ENCODE measurements at regions not wholly inside any gene's neighbourhood (a gene's known extent, or its start where the extent isn't known, plus 50 kb on each side); places are given as distances from the start of the nearest gene placed in this dataset.

DNA sequence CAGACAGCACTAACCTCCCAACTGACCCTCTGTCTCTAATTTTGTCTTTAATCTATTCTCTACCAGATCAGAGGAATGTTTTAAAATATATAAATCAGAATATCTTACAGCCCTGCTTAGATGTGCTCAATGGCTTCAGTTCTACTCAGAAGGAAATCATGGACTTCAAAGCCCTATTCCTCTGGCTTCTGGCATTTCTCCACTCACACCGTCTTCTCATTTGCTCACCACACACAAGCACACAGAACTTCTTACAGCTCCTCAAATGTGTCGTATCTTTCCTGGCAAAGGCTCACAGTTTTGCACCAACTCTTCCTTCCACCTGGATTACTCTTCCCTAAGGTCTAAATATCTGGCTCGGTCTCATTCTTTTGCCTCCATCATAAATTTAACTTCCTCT, 71.6 kb upstream of the NUDT7 start:
- Histone ChIP-seq H3K9ac (replicated peaks; ENCODE audit: extremely low read depth, insufficient read depth, low read length) (no peak overlapping the region), H3K9me3 (replicated peaks; ENCODE audit: control insufficient read depth, insufficient read depth, low read length) (no peaks in the 10 kb centered on the region), H3K36me3 (ENCODE audit: control insufficient read depth in 2 of 2, extremely low read depth in 1 of 2, insufficient read depth in 2 of 2, low read length in 2 of 2) (no peaks in the 10 kb centered on the region), H4K20me1 (replicated peaks; ENCODE audit: control insufficient read depth, extremely low read depth, insufficient read depth, low read length) (no peaks in the 10 kb centered on the region), H3K27ac (ENCODE audit: insufficient read depth, low read depth, low read length) (no peak overlapping the region), H3K27me3 (ENCODE audit: control insufficient read depth in 2 of 2, insufficient read depth in 2 of 2, low read length in 2 of 2) (peaks cover 3% of the 10 kb centered on the region in 2 experiments), H3K4me3 (replicated peaks in 1 of 3; ENCODE audit: insufficient read depth in 1 of 3, low read depth in 1 of 3, low read length in 3 of 3) (no peak overlapping the region), H3K9me1 (replicated peaks; ENCODE audit: control insufficient read depth, extremely low read depth, insufficient read depth, low read length) (no peaks in the 10 kb centered on the region), H2AFZ (ENCODE audit: low read depth, low read length) (no peak overlapping the region), H3K4me2 (ENCODE audit: insufficient read depth, low read length) (no peak overlapping the region), H3K79me2 (ENCODE audit: control insufficient read depth, insufficient read depth, low read length) (no peaks in the 10 kb centered on the region), H3K4me1 (ENCODE audit: control insufficient read depth, extremely low read depth, insufficient read depth, low read length) (no peaks in the 10 kb centered on the region)
- dilution Hi-C loops (cut with MboI; ENCODE audit: extremely low pct_ligation_motif_present, low sequenced_read_pairs) (no loop called here), intact Hi-C loops (cut with micrococcal nuclease) (no loop called here)
- no peak for DNase-seq (ENCODE audit: low read depth, low spot score)
- TF ChIP-seq MAX (IDR thresholded peaks at IDR 0.05; ENCODE audit: insufficient read depth, insufficient read length), result no peak
- TF ChIP-seq FOS (IDR thresholded peaks at IDR 0.05; ENCODE audit: borderline replicate concordance, insufficient read depth, low read length), result no peak
- CTCF ChIA-PET, result interaction anchor here (1.4 to 3.3 kb wide), 2 partner anchors 9 to 67 kb away, joined by 4 to 13 read pairs; no protein-coding TSS in a partner anchor
- POLR2A ChIA-PET, result no interaction called here
- FAIRE-seq, result no peak
- no TSS peak for BruUV-seq (replicated peaks)

- no peaks in the 10 kb centered on the region for H3K9me1 ChIP-seq (replicated peaks; ENCODE audit: control insufficient read depth, extremely low read depth, insufficient read depth, low read length)
- H3K9me3 ChIP-seq (replicated peaks; ENCODE audit: control insufficient read depth, insufficient read depth, low read length), result no peaks in the 10 kb centered on the region
- no peak overlapping the region for H3K4me2 ChIP-seq (ENCODE audit: insufficient read depth, low read length)
- no peak overlapping the region for H2AFZ ChIP-seq (ENCODE audit: low read depth, low read length)
- no TSS peak for BruUV-seq (replicated peaks)
- H3K4me1 ChIP-seq (ENCODE audit: control insufficient read depth, extremely low read depth, insufficient read depth, low read length), result no peaks in the 10 kb centered on the region
- FAIRE-seq (no peak), DNase-seq (ENCODE audit: low read depth, low spot score) (no peak)
- no peak overlapping the region for H3K4me3 ChIP-seq (replicated peaks in 1 of 3; ENCODE audit: insufficient read depth in 1 of 3, low read depth in 1 of 3, low read length in 3 of 3)
- no peaks in the 10 kb centered on the region for H4K20me1 ChIP-seq (replicated peaks; ENCODE audit: control insufficient read depth, extremely low read depth, insufficient read depth, low read length)
- dilution Hi-C loops (cut with MboI; ENCODE audit: extremely low pct_ligation_motif_present, low sequenced_read_pairs), result no loop called here
- intact Hi-C loops (cut with micrococcal nuclease), result no loop called here
- POLR2A ChIA-PET, result no interaction called here
- TF ChIP-seq, protein P1, sequence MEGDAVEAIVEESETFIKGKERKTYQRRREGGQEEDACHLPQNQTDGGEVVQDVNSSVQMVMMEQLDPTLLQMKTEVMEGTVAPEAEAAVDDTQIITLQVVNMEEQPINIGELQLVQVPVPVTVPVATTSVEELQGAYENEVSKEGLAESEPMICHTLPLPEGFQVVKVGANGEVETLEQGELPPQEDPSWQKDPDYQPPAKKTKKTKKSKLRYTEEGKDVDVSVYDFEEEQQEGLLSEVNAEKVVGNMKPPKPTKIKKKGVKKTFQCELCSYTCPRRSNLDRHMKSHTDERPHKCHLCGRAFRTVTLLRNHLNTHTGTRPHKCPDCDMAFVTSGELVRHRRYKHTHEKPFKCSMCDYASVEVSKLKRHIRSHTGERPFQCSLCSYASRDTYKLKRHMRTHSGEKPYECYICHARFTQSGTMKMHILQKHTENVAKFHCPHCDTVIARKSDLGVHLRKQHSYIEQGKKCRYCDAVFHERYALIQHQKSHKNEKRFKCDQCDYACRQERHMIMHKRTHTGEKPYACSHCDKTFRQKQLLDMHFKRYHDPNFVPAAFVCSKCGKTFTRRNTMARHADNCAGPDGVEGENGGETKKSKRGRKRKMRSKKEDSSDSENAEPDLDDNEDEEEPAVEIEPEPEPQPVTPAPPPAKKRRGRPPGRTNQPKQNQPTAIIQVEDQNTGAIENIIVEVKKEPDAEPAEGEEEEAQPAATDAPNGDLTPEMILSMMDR (IDR thresholded peaks at IDR 0.05; ENCODE audit: extremely low read depth in 1 of 2, insufficient read depth in 1 of 2, low read depth in 1 of 2, low read length in 2 of 2), result no peak
- TF ChIP-seq POLR2AphosphoS5 (IDR thresholded peaks at IDR 0.05; ENCODE audit: insufficient read depth, low read depth, low read length) (no peak), MYC (IDR thresholded peaks at IDR 0.05; ENCODE audit: low read depth, low read length) (no peak), EZH2 (IDR thresholded peaks at IDR 0.05; ENCODE audit: borderline replicate concordance, low read depth, low read length, severe bottlenecking) (no peak), GATA2 (IDR thresholded peaks at IDR 0.05; ENCODE audit: insufficient read depth, insufficient read length, low read depth, low read length) (no peak), JUN (IDR thresholded peaks at IDR 0.05; ENCODE audit: borderline replicate concordance, insufficient read depth, insufficient read length, low read depth) (no peak), POLR2A (IDR thresholded peaks at IDR 0.05; ENCODE audit: low read depth, low read length) (no peak), FOS (IDR thresholded peaks at IDR 0.05; ENCODE audit: borderline replicate concordance, insufficient read depth, low read length) (no peak), MAX (IDR thresholded peaks at IDR 0.05; ENCODE audit: insufficient read depth, insufficient read length) (no peak)
- CTCF ChIA-PET, result no interaction called here
- no peak overlapping the region for H3K27ac ChIP-seq (ENCODE audit: insufficient read depth, low read depth, low read length)
- no peaks in the 10 kb centered on the region for H3K36me3 ChIP-seq (ENCODE audit: control insufficient read depth in 2 of 2, extremely low read depth in 1 of 2, insufficient read depth in 2 of 2, low read length in 2 of 2)
- peaks cover 3% of the 10 kb centered on the region in 2 experiments for H3K27me3 ChIP-seq (ENCODE audit: control insufficient read depth in 2 of 2, insufficient read depth in 2 of 2, low read length in 2 of 2)
- H3K79me2 ChIP-seq (ENCODE audit: control insufficient read depth, insufficient read depth, low read length), result no peaks in the 10 kb centered on the region
- H3K9ac ChIP-seq (replicated peaks; ENCODE audit: extremely low read depth, insufficient read depth, low read length), result no peak overlapping the region
Measured at GRCh38 chr16:77652399-77652798, 69.9 kb upstream of the NUDT7 start.

Measured in endothelial cell of umbilical vein (primary cell).